CMK (cell line): ENCODE measurements at regions not wholly inside any gene's neighbourhood (a gene's known extent, or its start where the extent isn't known, plus 50 kb on each side); places are given as distances from the start of the nearest gene placed in this dataset.

Source experiments
- DNase-seq: peaks from one replicate; pipeline ENCODE4 v3.0.0-alpha.2; 2010; ENCODE audit warnings: low read depth

GRCh38 chr13:22189176-22190048 lies 518.5 kb downstream of the FGF9 start:
- DNase-seq, result no peak

- DNase-seq, result no peak
Measured at GRCh38 chr13:22193070-22193469, 522.2 kb downstream of the FGF9 start.

GRCh38 chr13:22194106-22194805 lies 523.4 kb downstream of the FGF9 start:
- no peak for DNase-seq

- no peak for DNase-seq
Measured at GRCh38 chr13:22195726-22196125, 524.9 kb downstream of the FGF9 start.

GRCh38 chr13:22196777-22197176 lies 525.9 kb downstream of the FGF9 start:
- DNase-seq, result no peak

- no peak for DNase-seq
Measured at GRCh38 chr13:22198001-22198400, 527.1 kb downstream of the FGF9 start.

- DNase-seq, result no peak
Measured at GRCh38 chr13:22198641-22199217, 527.9 kb downstream of the FGF9 start.

- DNase-seq, result no peak
Measured at GRCh38 chr13:22200440-22200839, 529.6 kb downstream of the FGF9 start.

GRCh38 chr13:22201375-22201925 lies 530.6 kb downstream of the FGF9 start:
- DNase-seq, result no peak

GRCh38 chr13:22210134-22210930 lies 539.5 kb downstream of the FGF9 start:
- DNase-seq, result no peak

- DNase-seq, result no peak
Measured at GRCh38 chr13:22211876-22212275, 541.0 kb downstream of the FGF9 start.

GRCh38 chr13:22212576-22212975 lies 541.7 kb downstream of the FGF9 start:
- no peak for DNase-seq

- DNase-seq, result no peak
Measured at GRCh38 chr13:22214184-22214583, 543.3 kb downstream of the FGF9 start.

GRCh38 chr13:22218797-22219196 lies 547.9 kb downstream of the FGF9 start:
- no peak for DNase-seq

GRCh38 chr13:22219709-22220108 lies 548.8 kb downstream of the FGF9 start:
- no peak for DNase-seq

GRCh38 chr13:22220151-22221135 lies 549.6 kb downstream of the FGF9 start:
- DNase-seq, result no peak

GRCh38 chr13:22223411-22223810 lies 552.5 kb downstream of the FGF9 start:
- no peak for DNase-seq

- DNase-seq, result no peak
Measured at GRCh38 chr13:22226086-22226485, 555.2 kb downstream of the FGF9 start.

- no peak for DNase-seq
Measured at GRCh38 chr13:22227895-22228294, 557.0 kb downstream of the FGF9 start.

GRCh38 chr13:22229916-22230315 lies 559.0 kb downstream of the FGF9 start:
- DNase-seq, result no peak

- DNase-seq, result no peak
Measured at GRCh38 chr13:22232186-22232585, 561.3 kb downstream of the FGF9 start.
